GM21447 (cell line): ENCODE measurements at regions not wholly inside any gene's neighbourhood (a gene's known extent, or its start where the extent isn't known, plus 50 kb on each side); places are given as distances from the start of the nearest gene placed in this dataset.

Source experiments
- ATAC-seq: cut with Tn5 transposase; IDR thresholded peaks from one replicate; pipeline ENCODE4 v1.9.1; 2021; ENCODE audit not compliant: unreplicated experiment

GRCh38 chr4:17188125-17188524, 289.7 kb upstream of the LDB2 start:
- no peak for ATAC-seq

DNA sequence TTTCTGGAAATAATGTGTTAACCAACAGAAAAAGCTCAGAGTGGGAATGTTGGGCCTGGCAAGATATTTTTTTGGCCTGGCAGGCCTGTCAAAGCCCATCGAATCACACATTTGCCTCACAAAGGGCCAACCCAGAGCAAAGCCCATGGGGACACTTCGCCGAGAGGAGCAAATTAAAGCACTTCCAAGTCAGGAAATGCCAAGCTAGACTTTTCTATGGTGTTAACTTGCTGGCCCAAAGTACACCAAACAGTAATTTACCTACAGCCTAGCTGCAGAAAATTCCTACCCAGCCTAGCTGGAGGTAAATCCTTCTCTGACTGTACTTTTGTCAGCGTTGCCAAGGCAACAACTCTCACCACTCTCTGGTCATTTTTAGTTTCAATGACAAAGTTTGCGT, 288.6 kb upstream of the LDB2 start:
- ATAC-seq: no peak

DNA sequence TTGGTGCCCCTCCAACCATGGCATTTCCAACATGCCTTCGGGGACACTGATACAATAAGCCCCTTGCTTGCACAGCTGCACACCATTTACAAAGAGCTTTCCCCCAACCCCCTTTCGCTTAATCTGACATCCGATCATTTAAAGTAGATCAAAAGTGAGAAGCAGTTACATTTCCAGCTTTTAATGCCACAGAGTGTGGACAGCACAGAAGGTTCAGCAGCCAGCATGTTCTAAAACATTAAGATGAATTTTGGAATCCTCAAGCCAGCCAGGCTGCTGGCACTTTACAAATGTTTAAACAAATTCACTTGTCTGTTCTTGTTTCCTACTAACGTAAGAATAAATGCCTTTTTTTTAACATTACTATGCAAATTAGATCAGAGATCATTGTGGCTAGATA, 284.4 kb upstream of the LDB2 start:
- ATAC-seq: no peak

DNA sequence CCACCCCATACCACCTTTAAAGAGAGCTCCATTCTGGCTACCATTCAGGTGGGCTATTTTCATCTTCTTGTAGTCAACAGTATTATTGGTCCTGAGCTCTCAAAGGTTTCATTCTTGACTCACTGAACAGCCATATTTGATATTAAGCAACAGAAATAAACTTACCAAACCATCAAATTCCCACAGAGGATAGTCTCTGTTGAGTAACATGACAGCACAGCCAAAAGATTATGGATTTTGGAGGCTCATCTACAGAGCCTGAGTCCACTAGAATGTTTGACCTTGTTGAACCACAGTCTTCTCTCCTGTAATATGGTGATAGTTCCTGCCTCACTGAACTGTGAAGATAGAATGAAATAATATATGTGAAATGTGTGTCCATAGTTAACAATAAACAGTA, 276.3 kb upstream of the LDB2 start:
- ATAC-seq: no peak

- no peak for ATAC-seq
These were observed 274.9 kb upstream of the LDB2 start for GRCh38 chr4:17173300-17173699.

DNA sequence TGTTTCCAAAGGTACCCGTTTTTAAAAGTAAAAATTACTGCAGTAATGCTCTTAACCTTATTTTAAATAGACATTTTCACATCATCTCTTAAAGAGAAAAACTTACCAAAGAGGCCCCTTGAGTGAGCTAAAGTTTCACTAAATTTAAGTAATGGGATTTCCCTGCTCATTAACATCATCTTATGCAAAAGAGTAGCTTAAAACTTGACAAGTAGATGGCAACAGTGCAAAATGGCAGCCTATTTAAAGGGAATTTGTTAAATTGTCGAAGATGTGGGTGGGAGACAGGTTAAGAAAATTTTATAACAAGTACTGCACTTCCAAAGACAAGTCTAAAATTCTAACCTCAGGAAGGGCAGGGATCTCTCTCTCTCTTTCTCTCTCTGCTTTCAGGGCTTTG, 271.7 kb upstream of the LDB2 start:
- ATAC-seq: no peak

GRCh38 chr4:17169699-17170098, 271.3 kb upstream of the LDB2 start:
- no peak for ATAC-seq

- no peak for ATAC-seq
These were observed 270.1 kb upstream of the LDB2 start for GRCh38 chr4:17168571-17168970.

DNA sequence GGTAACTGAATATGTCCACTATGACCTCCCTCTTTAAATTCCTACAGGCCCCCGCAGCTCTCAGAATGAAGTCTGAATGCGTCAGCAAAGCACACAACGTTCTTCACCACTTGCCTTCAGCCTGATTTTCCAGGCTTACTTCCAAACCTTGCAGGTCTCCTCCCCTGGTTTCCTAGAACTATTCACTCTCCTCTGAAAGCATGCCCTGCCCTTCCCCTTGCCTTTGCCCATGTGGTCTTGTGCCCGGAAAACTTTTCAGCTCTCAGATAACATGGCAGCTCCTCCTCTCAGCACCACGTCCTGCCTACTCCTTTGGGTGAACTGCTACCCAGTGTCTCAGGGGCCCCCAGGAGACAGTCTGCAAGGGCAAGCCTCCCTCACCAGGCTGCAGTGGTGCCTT, 268.5 kb upstream of the LDB2 start:
- no peak for ATAC-seq

DNA sequence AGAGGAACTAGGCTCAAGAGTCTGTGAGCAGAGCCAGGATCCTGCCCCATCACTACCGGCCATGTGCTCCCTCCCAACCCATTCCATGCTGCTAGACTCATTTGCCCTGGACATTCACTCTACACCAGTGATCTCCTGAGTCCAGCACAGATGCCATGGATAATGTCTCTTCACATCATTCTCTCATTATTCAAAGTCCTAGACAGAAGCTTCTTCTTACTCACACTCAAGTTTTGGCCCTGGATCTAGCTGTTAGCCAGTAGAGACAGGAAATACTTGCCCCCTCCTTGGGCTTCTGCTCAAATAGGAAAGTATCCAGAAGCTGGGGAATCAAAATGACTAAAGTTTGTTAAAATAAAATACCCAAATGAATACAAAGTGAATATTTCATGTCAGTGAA, 266.8 kb upstream of the LDB2 start:
- no peak for ATAC-seq

GRCh38 chr4:17164666-17165065, 266.2 kb upstream of the LDB2 start:
- no peak for ATAC-seq

GRCh38 chr4:17163156-17163771, 264.8 kb upstream of the LDB2 start:
- no peak for ATAC-seq

- ATAC-seq: no peak
These were observed 258.9 kb upstream of the LDB2 start for GRCh38 chr4:17157304-17157703.

- no peak for ATAC-seq
These were observed 257.0 kb upstream of the LDB2 start for GRCh38 chr4:17155486-17155885.

- ATAC-seq: no peak
These were observed 255.1 kb upstream of the LDB2 start for GRCh38 chr4:17153572-17153971.

DNA sequence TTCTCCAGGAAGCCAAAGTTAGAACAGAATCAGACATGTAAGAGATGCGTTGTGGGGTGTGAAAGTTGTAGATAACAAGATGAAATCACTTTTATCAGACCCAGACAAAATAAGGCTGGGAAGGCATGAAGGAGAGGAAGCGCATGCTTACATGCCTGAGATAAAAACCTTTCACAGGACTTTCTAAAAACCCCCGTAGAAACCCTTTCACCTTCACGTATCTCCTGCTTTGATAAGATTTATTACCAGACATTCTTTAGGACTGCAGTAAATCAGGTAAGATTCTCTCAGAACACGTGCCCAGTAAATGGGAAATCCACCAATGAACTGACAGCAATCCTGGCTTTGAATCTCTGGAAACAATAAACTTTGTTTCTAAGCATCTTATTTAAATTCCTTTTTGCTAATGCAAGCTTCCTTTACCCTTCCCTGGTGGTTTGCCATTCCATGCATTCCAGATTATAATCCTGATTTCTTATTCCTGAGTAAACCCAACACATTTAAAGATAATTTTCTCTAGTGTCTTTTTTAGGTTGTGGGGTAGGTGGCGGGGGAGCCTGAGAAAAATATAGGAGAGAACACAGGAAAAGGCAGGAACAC, 254.6 kb upstream of the LDB2 start:
- ATAC-seq: no peak

GRCh38 chr4:17142232-17142711, 243.8 kb upstream of the LDB2 start:
- ATAC-seq: no peak

DNA sequence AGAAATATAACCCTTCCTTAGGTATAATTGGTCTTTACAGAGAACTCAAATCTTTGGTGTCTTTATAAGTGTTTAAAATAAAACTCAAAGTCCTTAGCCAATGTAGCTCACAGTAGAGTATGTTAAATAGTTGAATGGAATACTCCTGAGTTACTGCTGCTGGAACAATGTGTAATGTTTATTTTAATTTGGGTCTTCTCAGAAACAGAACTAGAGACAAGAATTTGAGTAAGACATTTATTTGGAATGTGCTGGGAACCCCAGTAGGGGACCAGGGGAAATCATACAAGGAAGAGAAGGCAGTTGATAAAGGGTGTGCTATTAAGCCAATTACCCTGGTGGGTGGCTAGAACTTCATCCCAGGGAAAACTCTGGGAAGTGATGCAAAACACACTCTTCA, 240.4 kb upstream of the LDB2 start:
- no peak for ATAC-seq

- no peak for ATAC-seq
These were observed 236.1 kb upstream of the LDB2 start for GRCh38 chr4:17134565-17134964.

DNA sequence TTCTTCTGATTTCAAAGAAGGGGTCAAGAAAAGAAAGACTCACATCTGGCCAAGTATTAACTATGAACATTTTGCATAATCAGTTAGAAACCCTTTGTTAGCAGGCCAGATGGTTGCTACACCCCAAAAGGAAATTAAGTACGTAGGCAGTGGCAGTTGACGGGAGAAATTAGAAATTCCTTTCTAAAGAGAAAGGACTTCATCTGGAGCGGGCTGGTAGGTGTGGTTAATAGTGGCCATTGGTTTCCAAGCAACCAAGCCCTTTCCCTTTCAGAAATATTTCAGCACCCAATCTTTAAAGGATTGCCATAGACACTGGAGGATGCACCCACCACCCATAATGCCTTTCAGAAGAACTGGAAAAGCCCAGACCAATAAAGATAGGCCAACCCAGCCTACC, 235.7 kb upstream of the LDB2 start:
- ATAC-seq: no peak

DNA sequence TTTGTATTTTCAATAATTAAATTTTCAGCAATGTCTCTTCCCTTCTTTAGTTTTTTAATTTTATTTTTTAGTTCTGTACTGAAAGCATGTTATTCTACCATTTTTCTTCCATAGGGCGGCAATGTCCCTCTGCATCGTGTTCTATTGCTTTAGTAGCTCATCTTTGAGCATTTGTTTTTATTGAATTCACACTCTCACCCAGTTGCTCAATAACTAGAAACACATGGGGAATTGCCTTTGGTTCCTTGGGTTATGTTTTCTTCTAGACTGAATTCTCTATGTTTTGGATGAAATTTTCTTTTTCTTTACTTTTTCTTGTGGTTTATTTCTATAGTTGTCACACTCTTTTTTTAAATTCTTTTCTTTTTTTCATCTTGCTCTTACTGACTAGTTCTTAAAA, 233.8 kb upstream of the LDB2 start:
- ATAC-seq: no peak

GRCh38 chr4:17128268-17128667, 229.8 kb upstream of the LDB2 start:
- no peak for ATAC-seq

- no peak for ATAC-seq
These were observed 228.0 kb upstream of the LDB2 start for GRCh38 chr4:17126321-17126966.
